ENCODE measurements at regions not wholly inside any gene's neighbourhood (a gene's known extent, or its start where the extent isn't known, plus 50 kb on each side); places are given as distances from the start of the nearest gene placed in this dataset.

GRCh38 chr12:42923156-42923555 lies 333.6 kb upstream of the PRICKLE1 start:
- TF ChIP-seq, protein P1, sequence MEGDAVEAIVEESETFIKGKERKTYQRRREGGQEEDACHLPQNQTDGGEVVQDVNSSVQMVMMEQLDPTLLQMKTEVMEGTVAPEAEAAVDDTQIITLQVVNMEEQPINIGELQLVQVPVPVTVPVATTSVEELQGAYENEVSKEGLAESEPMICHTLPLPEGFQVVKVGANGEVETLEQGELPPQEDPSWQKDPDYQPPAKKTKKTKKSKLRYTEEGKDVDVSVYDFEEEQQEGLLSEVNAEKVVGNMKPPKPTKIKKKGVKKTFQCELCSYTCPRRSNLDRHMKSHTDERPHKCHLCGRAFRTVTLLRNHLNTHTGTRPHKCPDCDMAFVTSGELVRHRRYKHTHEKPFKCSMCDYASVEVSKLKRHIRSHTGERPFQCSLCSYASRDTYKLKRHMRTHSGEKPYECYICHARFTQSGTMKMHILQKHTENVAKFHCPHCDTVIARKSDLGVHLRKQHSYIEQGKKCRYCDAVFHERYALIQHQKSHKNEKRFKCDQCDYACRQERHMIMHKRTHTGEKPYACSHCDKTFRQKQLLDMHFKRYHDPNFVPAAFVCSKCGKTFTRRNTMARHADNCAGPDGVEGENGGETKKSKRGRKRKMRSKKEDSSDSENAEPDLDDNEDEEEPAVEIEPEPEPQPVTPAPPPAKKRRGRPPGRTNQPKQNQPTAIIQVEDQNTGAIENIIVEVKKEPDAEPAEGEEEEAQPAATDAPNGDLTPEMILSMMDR (IDR thresholded peaks at IDR 0.05), result no peak
- TF ChIP-seq POLR2A (IDR thresholded peaks at IDR 0.05), result no peak
